Heart right ventricle (tissue), 16 donors: ENCODE measurements at regions not wholly inside any gene's neighbourhood (a gene's known extent, or its start where the extent isn't known, plus 50 kb on each side); places are given as distances from the start of the nearest gene placed in this dataset.

Experiments
- ATAC-seq, 8 donors: fragments of 200-7000 bp; cut with Tn5 transposase; one replicate each; pipeline ENCODE4 v1.9.1; 2020; ENCODE audit warnings: mild to moderate bottlenecking in 8 of 8, moderate library complexity in 8 of 8, moderate number of reproducible peaks in 1 of 8
- DNase-seq, 2 donors: peaks; one replicate each; pipeline ENCODE4 v3.0.0-alpha.2; 2020
- H3K27ac ChIP-seq, 10 donors: fragments of 200-600 bp; sonication (generic) in 2 of 10; one replicate each; pipeline versions ENCODE4 v1.5.0 to v1.8.0; 2020 to 2022; ENCODE audit warnings: mild to moderate bottlenecking in 3 of 10
- H3K27me3 ChIP-seq, 7 donors: fragments of 200-600 bp; one replicate each; pipeline ENCODE4 v1.8.0; 2021 to 2022; ENCODE audit warnings: mild to moderate bottlenecking in 2 of 7
- H3K36me3 ChIP-seq, 9 donors: fragments of 200-600 bp; sonication (generic) in 1 of 9; one replicate each; pipeline versions ENCODE4 v1.5.0 to v1.8.0; 2020 to 2022; ENCODE audit warnings: mild to moderate bottlenecking in 2 of 9
- H3K4me1 ChIP-seq, 9 donors: fragments of 200-600 bp; sonication (generic) in 1 of 9; one replicate each; pipeline versions ENCODE4 v1.5.0 to v1.8.0; 2020 to 2022; ENCODE audit warnings: mild to moderate bottlenecking in 4 of 9
- H3K4me3 ChIP-seq, 10 donors: fragments of 200-600 bp; sonication (generic) in 2 of 10; one replicate each; pipeline versions ENCODE4 v1.5.0 to v1.8.0; 2020 to 2022; ENCODE audit warnings: mild to moderate bottlenecking in 7 of 10, moderate library complexity in 2 of 10
- H3K9me3 ChIP-seq, 11 donors: fragments of 200-600 bp in 10 of 11; sonication (generic) in 2 of 11; one replicate each; pipeline versions ENCODE4 v1.5.0 to v1.8.0; 2013 to 2022; ENCODE audit warnings: mild to moderate bottlenecking in 2 of 11, control low read depth in 1 of 11, moderate library complexity in 1 of 11
- CTCF ChIP-seq, 9 donors: fragments of 200-600 bp; sonication (generic) in 2 of 9; IDR thresholded peaks; one replicate each; pipeline versions ENCODE4 v1.5.0 to v1.8.0; 2021 to 2022; ENCODE audit warnings: antibody characterized with exemption in 9 of 9, mild to moderate bottlenecking in 5 of 9, moderate library complexity in 1 of 9
- WGBS, 2 donors: extraction: QIAGEN DNeasy Blood & Tissue Kit; methylation state at CpG; one replicate each; pipeline ENCODE4 v1.1.7; 2013; ENCODE audit warnings: inconsistent platforms in 1 of 2; 5-methylcytosine and 5-hydroxymethylcytosine counted together
- intact Hi-C, 10 donors: fragments of 100-400 bp; cut with DNase I; formaldehyde crosslinking; loops; one replicate each; pipeline versions ENCODE4 v1.11.1 to v1.14.2; 2022
- donor health status: Arrhythmogenic right ventricular cardiomyopathy.
- donor health status: ischemic (EF 13 %, LVEDD 7.1; RV severe dilation, severe dysfunction).
- donor health status: healthy with polysubstance abuse.
- donor health status: DM: no; HTN: yes; CAD: no.
- donor health status: DM: no; HTN: no; CAD: no.
- donor health status: ischemic (EF 25% LVEDD 6.9; RV normal size, moderate dysfunction).
- donor health status: ischemic (EF 25% LVEDD 5.7; RV mildly dilated, moderate dysfunction).
- donor health status: healthy.
- donor health status: DM: yes; HTN: yes; CAD: no.
- donor health status: Ischemic cardiomyopathy.
- donor health status: ischemic (EF 35%, LVEDD 5.7; RV mildly dilated, moderate dysfunction).
- donor health status: nonischemic (EF 11% LVEDD 7.7; RV severe dilation, severe dysfunction).
- donor health status: DM: yes; HTN: yes; CAD: no.
- donor health status: PGD.
- donor health status: ischemic (EF 29% LVEDD 5.4; RV normal size, mild dysfunction).
- donor health status: nonischemic (EF 23%, LVEDD 6.1; RV moderate dilation, normal function).

GRCh38 chr12:77133566-77133965 is 68.2 kb upstream of the E2F7 start:
- intact Hi-C loops = no loop called here
- Histone ChIP-seq H3K4me1 (no peaks in the 10 kb centered on the region), H3K27me3 (peaks cover 0 to 9% (median 0%) of the 10 kb centered on the region in 7 donors), H3K9me3 (no peaks in the 10 kb centered on the region), H3K4me3 (no peak overlapping the region), H3K36me3 (no peaks in the 10 kb centered on the region), H3K27ac (no peak overlapping the region)
- WGBS, 2 donors = 11 to 15% methylated on average over 3 of the region's 3 CpGs
- peak in 2 of 8 donors; percentile 28 to 60 for ATAC-seq
- DNase-seq = peak; percentile 19 to 27
- TF ChIP-seq CTCF (IDR thresholded peaks at IDR 0.05) = no peak

- no peaks in the 10 kb centered on the region for H3K4me1 ChIP-seq
- ATAC-seq (no peak), DNase-seq (no peak)
- no peak for TF ChIP-seq CTCF (IDR thresholded peaks at IDR 0.05)
- no peaks in the 10 kb centered on the region for H3K9me3 ChIP-seq
- peaks cover 0 to 9% (median 0%) of the 10 kb centered on the region in 7 donors for H3K27me3 ChIP-seq
- no peaks in the 10 kb centered on the region for H3K36me3 ChIP-seq
- intact Hi-C loops = no loop called here
- 71 to 78% methylated on average over 2 of the region's 2 CpGs for WGBS, 2 donors
- H3K4me3 ChIP-seq = no peak overlapping the region
- H3K27ac ChIP-seq = no peak overlapping the region
Observed at GRCh38 chr12:77131977-77132490, 66.7 kb upstream of the E2F7 start.

GRCh38 chr12:77130193-77130592 is 64.8 kb upstream of the E2F7 start:
- Histone ChIP-seq H3K4me3 (no peak overlapping the region), H3K27ac (no peak overlapping the region), H3K4me1 (no peaks in the 10 kb centered on the region), H3K9me3 (peaks cover 0 to 4% (median 0%) of the 10 kb centered on the region in 11 donors), H3K36me3 (no peaks in the 10 kb centered on the region), H3K27me3 (peaks cover 0 to 9% (median 0%) of the 10 kb centered on the region in 7 donors)
- ATAC-seq (no peak), DNase-seq (no peak)
- TF ChIP-seq CTCF (IDR thresholded peaks at IDR 0.05) = no peak
- intact Hi-C loops = no loop called here
- WGBS, 2 donors = 54 to 67% methylated on average over 6 of the region's 6 CpGs

GRCh38 chr12:77124767-77125166 is 59.4 kb upstream of the E2F7 start:
- Histone ChIP-seq H3K27ac (no peak overlapping the region), H3K4me3 (no peak overlapping the region), H3K27me3 (no peaks in the 10 kb centered on the region), H3K9me3 (peaks cover 0 to 4% (median 0%) of the 10 kb centered on the region in 11 donors), H3K4me1 (no peaks in the 10 kb centered on the region), H3K36me3 (no peaks in the 10 kb centered on the region)
- WGBS, 2 donors = 71 to 79% methylated on average over 2 of the region's 2 CpGs
- intact Hi-C loops = no loop called here
- TF ChIP-seq CTCF (IDR thresholded peaks at IDR 0.05) = no peak
- ATAC-seq (no peak), DNase-seq (no peak)
